IPS-NIHi11 (cell line): ENCODE measurements at regions not wholly inside any gene's neighbourhood (a gene's known extent, or its start where the extent isn't known, plus 50 kb on each side); places are given as distances from the start of the nearest gene placed in this dataset.

Source experiments
- DNase-seq: peaks from one replicate; pipeline ENCODE4 v3.0.0; 2012; ENCODE audit warnings: mixed read lengths, low spot score

DNA sequence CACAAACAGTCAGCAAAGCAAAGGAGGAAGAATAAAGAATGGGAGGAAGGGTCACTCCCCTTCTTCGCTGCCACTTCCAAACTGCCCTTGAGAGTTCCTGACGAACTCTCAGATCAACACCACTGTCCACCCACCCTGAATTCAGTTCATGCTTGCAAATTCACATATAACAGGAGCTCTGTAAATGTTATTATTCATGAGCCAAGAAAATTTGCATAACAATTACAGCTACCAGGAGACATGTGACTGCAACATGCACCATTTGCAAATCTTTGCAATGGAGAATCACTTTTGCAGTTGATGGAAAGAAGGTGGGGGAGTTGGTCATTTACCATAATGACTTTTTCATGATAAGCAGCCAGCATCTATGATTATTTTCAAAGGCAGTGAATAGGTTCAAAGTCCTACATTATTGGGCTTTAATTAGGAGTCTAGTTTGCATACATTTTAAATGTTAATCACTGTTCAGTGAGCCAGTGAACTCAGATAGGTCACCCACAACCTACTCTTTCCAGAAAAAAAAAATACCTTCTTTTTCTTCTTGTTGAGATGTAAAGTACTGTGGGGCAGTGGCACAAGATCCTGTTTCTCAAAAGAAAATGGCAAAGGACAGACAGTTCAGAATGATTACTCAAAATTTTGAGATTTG lies 149.7 kb downstream of the CAAP1 start:
- no peak for DNase-seq

DNA sequence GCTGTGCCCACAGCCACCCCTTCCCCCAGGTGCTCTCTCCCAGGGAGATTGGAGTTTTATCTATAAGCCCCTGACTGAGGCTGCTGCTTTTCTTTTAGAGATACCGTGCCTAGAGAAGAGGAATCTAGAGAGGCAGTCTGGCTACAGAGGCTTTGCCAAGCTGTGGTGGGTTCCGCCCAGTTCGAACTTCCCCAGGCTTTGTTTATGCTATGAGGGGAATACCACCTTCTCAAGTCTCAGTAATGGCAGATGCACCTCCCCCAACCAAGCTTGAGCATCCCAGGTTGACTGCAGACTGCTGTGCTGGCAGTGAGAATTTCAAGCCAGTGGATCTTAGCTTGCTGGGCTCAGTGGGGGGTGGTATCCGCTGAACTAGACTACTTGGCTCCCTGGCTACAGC lies 157.4 kb downstream of the CAAP1 start:
- no peak for DNase-seq

DNA sequence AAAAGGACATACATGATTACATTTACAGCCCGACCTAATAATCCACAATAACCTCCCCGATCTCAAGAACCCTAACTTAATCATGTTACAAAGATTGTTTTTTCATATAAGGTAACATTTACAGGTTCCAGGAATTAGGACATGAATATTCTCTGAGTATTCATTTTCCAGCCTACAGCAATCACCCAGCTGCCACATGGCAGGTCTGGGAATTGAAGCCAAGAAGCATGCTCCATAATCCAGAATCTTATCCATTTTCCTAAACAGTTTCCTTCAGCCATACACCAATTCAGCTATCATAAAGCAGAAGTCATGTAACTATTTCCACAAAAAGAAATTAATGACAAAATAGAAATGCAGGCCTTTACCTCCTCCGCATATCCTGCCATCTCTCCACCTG lies 163.4 kb downstream of the CAAP1 start:
- no peak for DNase-seq

DNA sequence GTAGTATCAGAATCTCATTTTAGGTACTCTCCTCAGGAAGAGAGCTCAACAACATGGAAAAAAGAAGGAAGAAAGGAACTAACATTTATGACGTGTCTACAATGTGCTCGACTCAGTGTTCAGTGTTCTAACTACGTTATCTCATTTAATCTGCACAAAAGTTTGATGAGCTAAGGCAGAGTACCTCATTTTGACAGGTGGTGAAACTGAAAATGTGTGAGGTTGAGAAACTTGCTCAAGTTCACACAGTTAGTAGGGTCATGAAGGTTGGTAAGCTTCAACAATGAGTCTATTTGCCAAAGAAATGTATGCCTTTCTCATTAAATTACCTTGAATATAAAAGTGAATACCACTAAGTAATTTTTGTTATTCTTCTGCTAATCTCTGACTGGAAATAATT lies 165.1 kb downstream of the CAAP1 start:
- no peak for DNase-seq

DNA sequence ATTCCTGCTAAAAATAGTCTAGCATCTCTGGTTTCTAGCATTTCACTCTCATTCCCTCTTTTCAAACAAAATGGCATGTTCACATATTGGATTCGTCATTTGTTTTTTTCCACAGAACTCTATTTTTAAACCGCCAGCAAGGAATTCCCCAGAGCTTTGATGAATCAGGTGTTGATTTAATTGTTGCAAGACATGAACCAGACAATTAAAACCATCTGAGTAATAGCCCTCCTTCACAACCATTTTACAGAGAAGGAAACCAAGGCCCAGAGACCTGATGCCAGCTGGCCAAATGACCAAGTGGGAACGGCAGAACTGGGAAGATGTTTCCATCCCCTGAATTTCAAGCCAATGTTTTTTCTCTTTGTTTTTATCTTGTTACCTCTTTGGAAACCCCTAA lies 167.0 kb downstream of the CAAP1 start:
- DNase-seq = no peak

DNA sequence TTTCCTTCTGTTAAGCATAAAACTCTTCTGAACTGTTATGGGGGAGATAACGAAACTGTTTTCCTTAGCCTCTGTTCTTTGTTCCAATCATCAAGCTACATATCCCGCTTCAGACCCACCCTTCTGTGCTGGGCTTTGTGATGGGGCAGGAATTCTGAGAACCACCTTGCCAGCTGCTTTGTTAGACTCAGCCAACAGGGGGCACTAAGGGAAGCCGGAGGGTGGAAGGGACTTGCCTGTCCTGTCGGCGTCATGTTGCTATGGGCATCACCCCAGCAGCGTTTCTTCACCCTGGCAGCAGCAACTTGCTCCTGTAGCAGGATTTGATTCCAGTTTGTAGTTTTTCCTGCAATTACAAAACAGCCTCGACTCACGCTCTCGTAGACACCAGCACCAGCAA lies 169.1 kb downstream of the CAAP1 start:
- peak; percentile 79 for DNase-seq

DNA sequence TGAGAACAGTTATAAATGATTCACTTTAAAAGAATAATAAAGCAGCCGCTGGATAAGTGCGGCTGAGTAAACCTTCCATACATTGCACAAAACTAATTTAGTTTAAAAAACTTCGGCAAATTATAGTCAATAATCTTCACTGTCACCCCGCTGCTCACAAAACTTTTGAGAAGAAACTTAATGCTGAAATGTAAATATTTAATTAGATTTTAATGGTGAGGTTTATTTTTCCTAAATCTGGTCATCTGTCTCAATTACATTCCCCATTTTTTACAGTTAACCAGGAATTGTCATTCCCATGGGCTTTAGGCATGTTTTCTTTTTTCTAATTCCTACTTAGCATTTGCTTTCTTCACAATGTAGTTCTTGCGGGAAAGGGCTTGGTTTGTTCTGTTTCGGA lies 169.8 kb downstream of the CAAP1 start:
- no peak for DNase-seq

DNA sequence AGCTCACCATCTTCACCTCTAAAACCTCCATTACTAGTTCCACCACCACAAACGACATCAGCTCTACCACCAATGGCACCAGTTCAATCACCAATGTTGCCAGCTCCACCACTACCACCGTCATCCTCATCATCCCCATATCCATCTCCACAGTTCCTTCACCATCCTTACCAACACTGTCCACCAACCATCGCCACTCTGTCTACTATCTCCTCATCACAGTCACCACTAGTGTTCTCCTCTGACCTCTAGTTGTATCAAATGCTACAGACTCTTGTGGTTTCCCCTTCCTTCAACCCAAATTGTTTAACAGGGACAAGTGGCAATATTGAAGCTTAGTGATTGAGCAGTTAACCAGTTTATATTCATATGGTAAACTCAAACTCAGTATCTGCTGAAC lies 182.6 kb downstream of the CAAP1 start:
- DNase-seq = no peak

DNA sequence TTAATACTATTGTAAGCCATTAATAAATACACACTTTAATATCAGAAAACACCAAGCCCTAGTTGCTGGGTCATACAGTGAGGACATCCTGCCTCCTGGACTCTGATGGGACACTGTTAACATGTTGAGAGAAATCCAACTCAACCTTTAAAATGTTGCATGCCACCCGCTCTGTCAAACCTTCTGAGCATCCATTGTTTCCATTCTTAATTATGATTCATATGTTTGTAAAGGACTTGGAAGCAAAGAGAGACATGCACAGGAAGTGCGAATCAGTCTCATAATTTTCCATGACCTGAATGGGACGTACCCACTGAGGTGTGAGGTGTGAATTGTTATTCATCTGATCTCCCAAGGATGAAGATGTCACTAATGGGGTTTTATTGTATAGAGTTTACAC lies 186.4 kb downstream of the CAAP1 start:
- no peak for DNase-seq

DNA sequence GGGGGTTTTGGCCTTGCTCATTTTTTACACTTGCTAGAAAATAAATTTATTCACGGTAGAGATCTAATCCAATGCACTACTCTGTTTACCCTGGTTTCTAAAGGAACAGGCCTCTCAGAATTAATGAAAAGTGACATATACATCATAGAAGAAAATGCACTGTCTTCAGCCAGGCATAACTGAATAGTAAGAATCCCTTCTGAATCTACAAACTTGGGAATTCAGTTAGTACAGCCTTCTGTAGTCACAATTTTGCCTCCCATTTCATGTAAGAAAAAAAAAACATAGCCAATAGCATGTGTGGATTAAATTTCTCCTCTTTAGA lies 197.3 kb downstream of the CAAP1 start:
- DNase-seq = no peak

DNA sequence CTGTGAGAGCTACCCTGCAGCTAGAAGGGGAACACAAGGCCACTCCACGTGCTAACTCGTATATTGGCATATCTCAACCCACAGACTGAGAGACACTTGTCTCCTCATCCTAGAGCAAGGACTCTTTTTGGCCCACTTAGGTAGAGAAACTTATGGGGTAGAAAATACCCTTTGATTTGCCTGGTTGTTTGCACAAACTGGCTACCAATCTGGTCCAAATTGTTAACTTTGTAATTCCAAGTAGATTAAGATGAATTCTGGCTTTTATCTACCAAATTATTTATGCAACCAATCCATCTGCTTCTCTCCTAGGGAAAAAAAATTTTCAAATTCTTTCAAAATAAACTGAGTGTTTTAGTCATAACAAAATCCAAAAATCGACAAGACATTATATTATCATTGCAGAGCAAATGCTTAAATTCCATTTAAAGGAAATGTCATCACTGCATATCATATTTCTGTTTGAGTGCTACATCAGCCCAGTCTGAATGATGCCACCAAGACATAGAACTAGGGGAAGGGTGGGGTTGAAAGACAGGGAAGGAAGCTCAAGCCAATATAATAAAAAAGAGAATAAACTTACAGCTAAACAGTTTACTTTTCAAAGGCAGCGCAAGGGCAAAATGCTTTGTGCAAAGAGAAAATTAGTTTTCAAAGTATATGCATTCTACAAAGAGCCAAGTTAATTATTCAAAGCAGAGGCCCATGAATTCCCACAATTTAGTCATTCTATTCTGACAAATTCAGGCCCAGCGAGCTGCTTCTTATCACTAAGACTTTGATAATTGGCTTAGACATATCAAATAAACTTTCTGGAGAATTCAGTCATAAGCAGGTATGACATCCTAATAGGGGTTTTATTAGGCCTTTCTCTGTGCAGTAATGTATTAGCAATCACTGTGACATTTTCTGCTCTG lies 198.0 kb downstream of the CAAP1 start:
- DNase-seq = no peak

DNA sequence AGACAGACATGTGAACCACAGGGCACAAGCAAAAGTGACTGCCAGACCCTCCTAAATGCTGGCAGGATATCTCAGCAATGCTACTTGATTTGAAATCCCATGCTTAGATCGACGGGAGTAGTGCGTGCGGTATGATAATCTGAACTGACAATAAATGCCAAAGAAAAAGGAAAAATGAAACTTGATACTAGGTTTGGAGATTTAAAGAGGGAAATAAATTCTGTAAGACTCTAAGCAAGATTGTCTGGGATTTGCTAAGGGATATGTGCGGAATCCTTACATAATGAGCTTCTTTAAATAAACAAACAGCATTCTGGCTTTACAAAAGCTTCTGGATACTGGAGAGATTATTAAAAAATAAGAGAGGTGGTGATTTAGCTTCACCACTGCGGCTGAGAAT lies 203.6 kb downstream of the CAAP1 start:
- no peak for DNase-seq

DNA sequence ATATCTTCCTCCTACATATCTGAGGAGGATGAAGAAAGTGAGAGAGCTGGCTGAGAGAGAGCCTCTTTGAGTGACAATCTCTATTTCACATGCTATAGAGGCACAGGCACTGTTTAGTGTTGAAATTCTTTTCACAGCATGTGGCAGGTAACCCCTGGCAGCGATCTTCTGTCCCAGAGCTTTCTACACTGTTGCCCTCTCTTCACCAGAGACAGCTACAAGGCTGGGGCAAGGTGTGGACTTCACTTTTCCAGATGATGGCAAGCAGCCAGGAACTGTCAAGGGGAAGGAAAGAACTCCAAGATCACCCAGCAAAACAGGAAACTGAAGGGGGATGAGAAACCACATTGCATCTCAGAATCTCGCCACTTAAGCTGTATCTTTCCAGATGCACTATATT lies 205.2 kb downstream of the CAAP1 start:
- DNase-seq = no peak

DNA sequence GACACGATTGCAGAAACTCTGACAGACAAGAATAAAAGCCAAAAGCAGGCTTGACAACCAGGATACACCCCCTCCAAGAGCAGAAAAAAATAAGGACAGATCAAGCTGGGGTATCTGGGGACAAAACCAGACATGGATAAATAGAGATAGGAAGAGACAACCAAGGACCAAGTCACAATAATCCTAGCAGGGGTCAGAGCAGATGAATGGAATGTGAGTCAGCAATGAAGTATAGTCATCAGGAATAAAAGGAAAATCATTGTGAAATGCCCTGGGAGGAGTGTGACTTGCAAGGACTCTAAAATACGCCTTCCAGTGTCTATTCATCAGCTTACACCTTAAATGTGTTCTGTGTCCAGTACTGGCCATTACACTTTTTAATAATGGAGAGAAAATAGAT lies 206.8 kb downstream of the CAAP1 start:
- DNase-seq = no peak

DNA sequence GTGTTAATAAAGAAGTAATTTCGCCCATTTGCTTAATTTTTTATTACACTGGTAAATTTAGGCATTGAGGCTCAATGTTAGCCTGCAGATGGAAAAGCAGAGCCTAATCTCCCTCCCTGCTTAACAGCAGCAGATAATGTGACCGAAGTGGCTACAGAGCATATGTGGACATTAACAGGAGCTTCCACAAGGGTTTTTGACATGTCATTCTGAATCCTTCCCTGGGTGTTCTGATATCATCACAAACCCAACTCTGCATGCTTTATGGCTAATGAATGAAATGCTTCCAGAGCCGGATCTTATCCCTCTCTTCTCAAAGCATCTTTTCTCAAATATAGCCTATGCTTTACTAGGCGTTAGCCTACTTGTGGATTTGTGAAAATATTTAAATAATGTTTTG lies 208.6 kb downstream of the CAAP1 start:
- no peak for DNase-seq

DNA sequence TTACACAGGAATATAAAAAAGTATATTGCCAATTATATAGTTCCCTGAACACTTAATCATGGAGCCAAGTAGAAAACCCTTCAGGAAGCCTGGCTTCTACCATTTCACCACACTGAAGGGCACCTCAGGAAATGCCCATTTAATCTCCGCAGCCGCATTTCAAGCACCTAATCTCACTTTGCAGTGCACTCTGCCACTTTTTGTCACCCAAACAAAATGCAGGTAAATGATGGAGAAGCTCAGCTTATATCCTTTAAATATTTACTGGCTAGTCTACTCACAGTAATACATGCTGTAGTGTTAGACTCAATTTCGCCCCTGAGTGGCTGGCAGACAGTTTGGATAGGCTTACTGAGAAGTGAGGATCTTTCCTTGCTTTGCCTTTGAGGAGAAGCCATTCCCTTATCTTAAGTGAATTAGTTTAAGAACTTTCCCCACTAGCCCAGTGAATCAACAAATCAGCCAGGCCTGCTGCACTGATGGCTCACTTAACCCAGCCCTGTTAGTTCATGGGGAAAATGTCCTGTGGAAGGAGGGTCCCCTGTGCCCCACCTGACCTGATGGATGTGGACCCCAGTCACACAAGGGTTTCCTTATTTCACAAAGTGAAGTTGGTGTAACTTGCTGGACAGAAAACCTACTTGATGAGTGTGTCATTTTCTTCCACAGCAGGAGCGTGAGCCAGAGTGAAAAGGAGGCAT lies 209.7 kb downstream of the CAAP1 start:
- no peak for DNase-seq

DNA sequence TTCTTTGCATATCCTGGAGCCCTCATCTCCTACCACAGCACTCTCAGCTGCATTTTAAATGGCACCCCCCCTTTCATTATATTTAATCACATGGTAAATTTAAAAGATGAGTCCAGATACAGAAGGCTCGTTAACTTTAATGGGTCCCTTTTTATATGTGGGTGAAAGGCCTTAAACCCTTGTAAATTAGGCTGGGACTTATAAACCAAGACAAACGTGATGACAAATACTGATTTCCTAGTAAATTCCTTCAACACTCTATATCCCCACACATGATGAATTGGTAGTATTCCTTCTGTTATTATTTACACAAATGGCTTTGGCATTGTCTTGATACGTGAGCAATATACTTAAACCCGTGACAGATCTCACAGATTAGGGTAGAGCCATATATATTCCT lies 210.6 kb downstream of the CAAP1 start:
- DNase-seq = no peak

DNA sequence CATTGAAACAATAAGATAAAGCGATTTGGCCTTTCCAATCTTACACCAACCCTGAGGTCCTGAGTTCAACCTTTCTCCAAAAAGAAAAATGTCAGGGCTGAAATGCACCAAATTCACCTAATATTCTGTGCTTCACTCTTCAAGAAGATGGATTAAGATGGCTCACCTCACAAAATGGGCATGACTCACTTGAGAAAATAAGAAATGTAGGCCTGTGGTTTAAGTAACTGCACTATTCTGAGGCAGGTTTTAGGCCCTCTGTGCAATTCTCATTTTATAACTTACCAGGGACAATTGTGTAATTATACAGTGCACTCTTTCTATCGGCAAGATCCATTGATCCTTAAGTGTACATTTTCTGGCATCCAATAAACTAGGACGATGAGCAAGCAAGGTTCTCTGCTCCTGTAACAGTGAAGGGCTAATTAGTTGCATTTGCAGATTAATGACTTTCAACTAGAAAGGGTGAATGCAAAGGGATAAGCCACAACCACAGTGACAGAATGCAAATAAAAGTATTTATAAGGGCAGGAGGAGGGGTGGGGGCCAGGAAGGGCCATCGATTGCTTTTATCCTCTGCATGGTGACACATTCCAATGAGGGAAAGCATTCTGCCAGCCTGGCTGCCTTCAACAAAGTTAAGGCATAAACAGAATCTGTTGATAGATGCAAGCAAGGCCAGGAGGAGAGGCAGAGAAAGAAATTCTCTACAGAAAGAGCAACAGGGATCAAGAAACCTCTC lies 214.5 kb downstream of the CAAP1 start:
- DNase-seq = no peak

DNA sequence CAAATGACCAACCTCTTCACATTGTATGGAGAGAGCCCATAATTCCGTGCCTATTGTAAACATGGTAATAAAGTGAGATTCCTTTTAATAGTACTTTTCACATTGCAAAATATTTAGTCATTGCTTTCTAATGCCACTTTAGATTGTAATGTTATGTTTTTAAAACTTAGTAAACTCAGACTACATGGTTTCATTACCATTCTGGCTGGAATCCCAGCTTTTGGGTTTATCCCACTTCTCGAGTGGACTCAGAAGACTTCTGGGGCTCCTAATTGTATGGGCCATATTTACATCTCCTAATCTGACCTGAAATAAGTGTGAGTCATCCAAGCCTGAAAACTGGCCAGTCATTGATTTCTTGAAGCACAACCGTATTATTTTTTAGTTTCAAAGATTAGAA lies 217.6 kb downstream of the CAAP1 start:
- DNase-seq = no peak

DNA sequence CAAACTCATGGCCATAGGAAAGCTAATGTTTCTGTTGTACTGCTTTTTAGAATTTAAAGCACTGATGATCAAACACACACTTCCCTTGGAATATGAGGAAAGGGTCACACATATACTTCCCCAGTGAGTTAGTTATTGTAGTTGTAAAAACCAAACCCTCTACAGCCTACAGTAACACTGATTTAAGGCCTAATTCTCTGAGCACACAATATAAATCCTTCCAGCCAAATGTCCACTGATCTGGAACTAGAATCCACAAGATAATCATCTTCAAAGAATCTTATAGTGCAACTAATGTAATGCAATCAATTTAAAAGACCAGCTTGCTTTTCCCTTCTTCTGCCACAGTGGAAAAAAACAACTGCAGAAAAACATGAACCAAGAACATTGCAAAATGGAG lies 219.3 kb downstream of the CAAP1 start:
- no peak for DNase-seq

DNA sequence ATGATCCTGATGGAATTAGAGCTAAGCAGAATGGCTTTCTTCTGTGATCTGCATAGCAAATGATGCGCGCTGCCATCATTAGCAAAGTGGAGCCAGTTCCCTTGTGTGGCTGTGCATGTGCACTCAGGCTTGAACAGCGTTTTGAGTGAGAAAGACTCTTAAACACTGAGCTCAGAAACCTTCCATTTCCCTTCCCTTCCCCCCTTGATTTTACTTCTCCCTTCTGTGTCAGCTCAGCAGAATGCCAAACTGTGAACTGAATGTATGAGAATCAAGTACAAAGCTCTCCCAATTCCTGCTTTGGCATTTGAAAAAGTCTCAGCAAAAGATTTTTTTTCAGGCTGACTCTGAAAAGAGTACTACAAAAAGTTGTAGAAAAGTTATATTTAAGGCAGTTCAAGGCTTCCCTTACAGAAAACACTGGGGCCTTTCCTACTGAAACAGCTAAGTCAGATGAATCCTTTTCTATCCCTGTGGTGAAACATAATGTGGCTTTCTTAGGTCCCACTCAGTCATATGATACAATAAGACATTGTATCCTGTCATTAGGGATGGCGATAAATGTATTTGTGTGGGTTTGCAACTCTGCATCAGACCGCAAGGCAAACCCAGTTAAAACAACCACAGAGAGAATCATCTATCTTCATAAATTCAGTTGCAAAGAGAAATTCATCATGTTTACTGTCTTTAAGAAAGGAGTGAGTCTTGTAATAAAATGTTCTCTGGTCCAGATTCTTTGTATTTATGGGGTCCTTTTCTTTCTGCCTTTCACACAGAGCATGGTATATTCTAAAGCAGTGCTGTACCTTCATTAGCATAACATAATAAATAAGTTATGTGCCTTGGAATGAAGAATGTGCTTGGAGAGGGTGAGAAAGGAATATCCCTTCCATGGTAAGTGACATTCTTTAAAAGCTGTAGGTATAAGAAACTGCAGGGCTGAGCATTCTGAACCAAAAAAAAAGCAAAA lies 222.6 kb downstream of the CAAP1 start:
- no peak for DNase-seq
